IgD-negative memory B cell (primary cell): ENCODE measurements at regions not wholly inside any gene's neighbourhood (a gene's known extent, or its start where the extent isn't known, plus 50 kb on each side); places are given as distances from the start of the nearest gene placed in this dataset.

ENCODE experiments used
- H3K27ac Mint-ChIP-seq, 3 donors: one replicate each; pipeline ENCODE4 v1.8.0; 2020 to 2022; ENCODE audit warnings: mild to moderate bottlenecking in 3 of 3, mixed read lengths in 3 of 3, moderate library complexity in 1 of 3
- H3K27me3 Mint-ChIP-seq: one replicate; pipeline ENCODE4 v1.8.0; 2021; ENCODE audit warnings: mixed read lengths
- H3K36me3 Mint-ChIP-seq: one replicate; pipeline ENCODE4 v1.8.0; 2020; ENCODE audit warnings: mild to moderate bottlenecking, mixed read lengths
- H3K4me1 Mint-ChIP-seq, 3 donors: one replicate each; pipeline ENCODE4 v1.8.0; 2020 to 2022; ENCODE audit warnings: mixed read lengths in 3 of 3, mild to moderate bottlenecking in 1 of 3
- H3K4me3 Mint-ChIP-seq, 4 donors: one replicate each; pipeline ENCODE4 v1.8.0; 2020 to 2022; ENCODE audit warnings: mild to moderate bottlenecking in 4 of 4, mixed read lengths in 4 of 4, moderate library complexity in 3 of 4
- H3K9me3 Mint-ChIP-seq, 3 donors: one replicate each; pipeline ENCODE4 v1.8.0; 2020 to 2021; ENCODE audit warnings: mixed read lengths in 3 of 3, mild to moderate bottlenecking in 1 of 3

DNA sequence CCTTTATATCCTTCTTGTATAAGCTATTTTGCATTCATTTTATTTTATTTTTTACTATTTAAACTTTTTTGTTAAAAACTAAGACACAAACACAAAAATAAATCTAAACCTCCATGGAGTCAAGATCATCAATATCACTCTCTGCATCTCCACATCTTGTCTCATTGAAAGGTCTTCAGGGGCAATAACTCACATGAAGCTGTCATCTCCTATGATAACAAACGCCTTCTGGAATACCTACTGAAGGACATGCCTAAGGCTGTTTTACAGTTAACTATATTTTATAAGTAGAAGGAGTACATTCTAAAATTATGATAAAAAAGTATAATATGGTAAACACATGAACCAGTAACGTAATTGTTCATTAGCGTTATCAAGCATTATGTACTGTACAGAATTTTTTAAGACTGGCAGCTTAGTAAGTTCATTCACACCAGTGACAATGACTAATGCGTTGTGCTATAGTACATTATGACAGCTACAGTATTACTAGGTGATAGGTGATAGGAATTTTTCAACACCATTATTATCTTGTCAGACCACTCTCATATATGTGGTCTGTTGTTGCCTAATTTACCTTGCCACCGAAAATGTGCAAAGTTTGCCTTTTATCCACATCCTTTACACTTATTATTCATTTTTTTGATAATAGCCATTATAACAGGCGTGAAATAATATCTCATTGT, 390.7 kb upstream of the SLITRK1 start:
- Mint-ChIP-seq H3K4me3 (no peak overlapping the region), H3K27ac (no peak overlapping the region), H3K36me3 (no peaks in the 10 kb centered on the region), H3K27me3 (no peaks in the 10 kb centered on the region), H3K9me3 (peaks cover 0 to 12% (median 0%) of the 10 kb centered on the region in 3 donors), H3K4me1 (no peaks in the 10 kb centered on the region)

DNA sequence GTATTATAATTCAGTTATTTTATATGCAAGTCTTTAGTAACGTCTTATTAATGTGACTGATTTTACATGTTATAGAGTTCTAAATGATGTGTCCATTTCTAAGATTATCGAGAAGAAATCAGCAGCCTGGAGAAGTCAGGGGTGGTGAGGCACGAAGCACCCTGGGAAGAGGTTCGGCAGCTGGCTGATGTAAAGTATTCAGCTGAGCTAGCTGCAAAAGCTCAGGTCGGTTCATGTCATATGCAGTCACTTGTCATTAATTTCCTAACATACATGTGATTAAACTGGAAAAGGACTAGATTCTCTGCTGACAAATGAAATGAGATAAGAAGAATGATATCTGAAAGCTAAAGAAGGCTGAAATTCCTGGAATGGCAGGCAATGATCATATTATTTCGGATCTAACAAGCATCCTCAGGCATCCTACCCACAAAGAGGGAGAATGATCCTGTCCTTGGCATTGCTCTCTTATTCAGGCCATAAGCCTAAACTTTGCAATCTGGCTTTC, 383.0 kb upstream of the SLITRK1 start:
- no peaks in the 10 kb centered on the region for H3K27me3 Mint-ChIP-seq

DNA sequence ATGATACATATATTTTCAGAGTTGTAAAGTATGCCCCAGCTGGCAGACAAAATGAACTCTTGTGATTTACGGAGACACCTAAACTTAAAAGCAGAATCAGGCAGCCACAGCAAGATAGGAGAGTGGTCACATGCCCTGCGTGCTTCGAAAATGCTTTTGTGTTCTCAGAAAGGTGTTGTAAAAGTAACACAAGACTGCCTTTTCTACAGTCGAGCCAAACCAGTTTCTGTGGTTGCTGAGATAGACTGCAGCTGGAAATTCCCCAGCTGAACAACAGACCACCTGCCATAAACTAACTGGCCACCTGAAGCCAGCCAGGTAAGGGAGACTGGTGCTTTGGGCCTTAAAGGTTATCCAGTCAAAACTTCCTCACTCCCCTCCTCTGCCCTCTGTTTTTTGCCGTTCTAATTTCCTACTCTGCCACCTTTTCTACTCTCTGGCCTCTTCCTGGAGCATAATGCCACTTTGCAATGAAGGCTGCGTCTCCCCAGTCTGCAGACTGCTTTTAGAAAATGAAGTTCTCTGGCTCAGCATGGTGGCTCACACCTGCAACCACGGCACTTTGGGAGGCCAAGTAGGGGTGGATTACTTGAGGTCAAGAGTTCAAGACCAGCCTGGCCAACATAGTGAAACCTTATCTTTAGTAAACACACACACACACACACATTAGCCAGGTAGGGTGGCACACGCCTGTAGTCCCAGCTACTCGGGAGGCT, 381.2 kb upstream of the SLITRK1 start:
- Mint-ChIP-seq H3K9me3 (peaks cover 0 to 6% (median 6%) of the 10 kb centered on the region in 3 donors), H3K27ac (no peak overlapping the region), H3K4me3 (no peak overlapping the region), H3K36me3 (no peaks in the 10 kb centered on the region), H3K27me3 (no peaks in the 10 kb centered on the region), H3K4me1 (no peaks in the 10 kb centered on the region)

More for the DNA sequence above, 383.0 kb upstream of the SLITRK1 start:
- Mint-ChIP-seq H3K4me1 (no peaks in the 10 kb centered on the region), H3K36me3 (no peaks in the 10 kb centered on the region), H3K4me3 (no peak overlapping the region), H3K27ac (no peak overlapping the region), H3K9me3 (peaks cover 0 to 9% (median 6%) of the 10 kb centered on the region in 3 donors)

DNA sequence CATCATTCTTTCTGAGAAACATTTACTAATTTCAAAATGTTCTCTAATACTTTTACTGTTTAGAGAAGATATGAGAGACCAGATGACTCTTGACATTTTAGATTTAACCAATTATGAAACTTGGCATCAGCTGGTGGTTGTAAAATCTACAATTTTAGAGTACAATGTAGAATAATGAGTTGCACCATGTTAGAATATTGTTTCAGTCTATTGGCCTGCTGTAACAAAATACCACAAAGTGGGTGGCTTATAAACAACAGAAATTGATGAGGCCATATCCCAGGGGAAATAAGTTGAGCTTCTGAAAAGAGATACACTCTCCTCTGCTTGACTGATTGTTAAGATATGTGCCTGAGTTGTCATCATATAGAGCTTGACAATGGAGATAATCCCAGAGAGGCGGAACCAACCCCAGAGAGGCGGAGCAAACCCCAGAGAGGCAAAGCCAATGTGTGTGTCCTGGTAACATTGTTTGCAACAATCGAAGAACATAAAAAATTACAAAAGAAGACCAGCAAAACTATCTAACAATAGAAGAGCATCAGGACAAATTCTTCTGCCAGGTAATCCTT, 373.0 kb upstream of the SLITRK1 start:
- H3K27ac Mint-ChIP-seq, result no peak overlapping the region
- H3K9me3 Mint-ChIP-seq, result peaks cover 0 to 5% (median 4%) of the 10 kb centered on the region in 3 donors
- H3K36me3 Mint-ChIP-seq, result no peaks in the 10 kb centered on the region
- H3K4me3 Mint-ChIP-seq, result no peak overlapping the region
- no peaks in the 10 kb centered on the region for H3K4me1 Mint-ChIP-seq
- no peaks in the 10 kb centered on the region for H3K27me3 Mint-ChIP-seq

DNA sequence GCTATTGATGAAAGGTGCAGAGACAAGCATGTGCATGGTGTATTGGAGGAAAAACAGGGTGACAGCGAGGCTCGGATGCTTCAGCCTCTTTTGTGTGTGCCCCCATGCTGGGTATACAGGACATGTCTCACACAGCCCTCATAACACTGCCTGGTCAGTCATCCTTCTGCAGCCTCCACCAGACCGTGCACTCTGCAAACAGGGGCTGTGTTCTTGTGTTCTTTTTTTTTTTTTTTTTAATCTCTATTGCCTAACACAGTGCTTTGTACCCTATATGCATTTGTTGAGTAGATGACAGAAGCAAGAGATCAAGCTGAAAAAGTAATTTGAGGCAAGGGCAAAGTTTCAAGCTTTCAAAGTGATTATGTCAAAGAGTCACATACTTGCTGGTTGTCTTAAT, 367.2 kb upstream of the SLITRK1 start:
- H3K9me3 Mint-ChIP-seq, result peaks cover 0 to 4% (median 4%) of the 10 kb centered on the region in 3 donors
- no peaks in the 10 kb centered on the region for H3K27me3 Mint-ChIP-seq
- no peaks in the 10 kb centered on the region for H3K4me1 Mint-ChIP-seq
- H3K4me3 Mint-ChIP-seq, result no peak overlapping the region
- H3K36me3 Mint-ChIP-seq, result no peaks in the 10 kb centered on the region
- H3K27ac Mint-ChIP-seq, result no peak overlapping the region

DNA sequence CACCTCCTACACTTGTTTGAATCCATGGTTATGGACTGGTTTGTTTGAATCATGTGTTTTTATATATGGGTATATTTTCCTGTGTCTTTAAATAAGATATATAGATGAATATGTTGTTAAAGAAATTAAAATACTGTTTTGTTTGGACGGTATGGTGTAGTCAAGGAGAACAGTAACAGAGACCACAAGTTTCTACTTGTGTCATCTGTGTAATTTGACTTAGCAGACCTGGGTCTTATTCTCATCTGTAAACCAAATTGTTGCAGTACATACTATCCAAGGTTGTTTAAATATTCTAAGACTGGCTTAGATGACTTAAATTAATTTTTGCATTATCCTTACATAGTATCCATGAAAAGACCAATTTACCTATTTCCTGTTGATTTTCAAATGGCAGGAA, 361.1 kb upstream of the SLITRK1 start:
- peaks cover 0 to 2% (median 0%) of the 10 kb centered on the region in 3 donors for H3K9me3 Mint-ChIP-seq
- H3K36me3 Mint-ChIP-seq, result no peaks in the 10 kb centered on the region
- no peak overlapping the region for H3K4me3 Mint-ChIP-seq
- no peaks in the 10 kb centered on the region for H3K4me1 Mint-ChIP-seq
- no peaks in the 10 kb centered on the region for H3K27me3 Mint-ChIP-seq
- no peak overlapping the region for H3K27ac Mint-ChIP-seq

DNA sequence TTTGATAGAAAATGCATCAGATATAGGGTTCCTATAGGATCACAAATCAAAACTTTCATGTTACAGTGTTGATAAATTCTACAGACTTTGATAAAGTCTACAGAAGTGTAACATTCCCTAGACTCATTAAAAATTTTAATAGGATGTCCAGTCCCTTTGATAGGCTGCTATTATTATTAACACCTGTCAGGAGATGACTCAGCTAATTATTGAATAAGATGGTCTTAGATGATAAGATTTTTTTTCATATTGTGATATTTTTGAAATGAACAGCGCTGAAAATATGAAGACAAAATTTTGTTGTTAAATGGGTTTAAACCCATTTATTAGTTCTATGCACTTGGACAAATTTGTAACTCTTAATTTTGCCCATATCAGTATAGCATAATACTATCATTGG, 356.8 kb upstream of the SLITRK1 start:
- H3K27me3 Mint-ChIP-seq, result no peaks in the 10 kb centered on the region
- peaks cover 0 to 2% (median 0%) of the 10 kb centered on the region in 3 donors for H3K9me3 Mint-ChIP-seq
- H3K4me3 Mint-ChIP-seq, result no peak overlapping the region
- H3K4me1 Mint-ChIP-seq, result no peaks in the 10 kb centered on the region
- no peak overlapping the region for H3K27ac Mint-ChIP-seq
- H3K36me3 Mint-ChIP-seq, result no peaks in the 10 kb centered on the region

DNA sequence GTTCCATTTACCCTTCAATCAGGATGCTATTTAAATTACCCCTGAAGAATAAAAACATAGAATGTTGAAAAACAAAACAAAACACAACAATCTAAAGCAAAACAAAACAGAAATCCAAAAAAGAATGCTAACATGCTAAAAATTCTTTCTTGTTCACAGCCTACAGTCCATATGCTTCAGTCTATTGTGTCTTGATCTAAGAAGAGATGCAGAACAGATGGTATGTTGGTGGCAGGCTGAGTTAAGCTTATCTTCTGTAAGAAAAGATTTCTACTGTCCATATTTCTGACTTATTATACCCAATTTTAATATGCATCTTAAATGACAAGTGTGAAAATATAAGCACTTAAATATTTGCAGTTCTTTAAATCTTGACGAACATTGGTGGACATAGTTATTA, 356.1 kb upstream of the SLITRK1 start:
- H3K4me1 Mint-ChIP-seq, result no peaks in the 10 kb centered on the region
- no peaks in the 10 kb centered on the region for H3K36me3 Mint-ChIP-seq
- no peak overlapping the region for H3K27ac Mint-ChIP-seq
- peaks cover 0 to 2% (median 0%) of the 10 kb centered on the region in 3 donors for H3K9me3 Mint-ChIP-seq
- H3K27me3 Mint-ChIP-seq, result no peaks in the 10 kb centered on the region
- H3K4me3 Mint-ChIP-seq, result no peak overlapping the region

DNA sequence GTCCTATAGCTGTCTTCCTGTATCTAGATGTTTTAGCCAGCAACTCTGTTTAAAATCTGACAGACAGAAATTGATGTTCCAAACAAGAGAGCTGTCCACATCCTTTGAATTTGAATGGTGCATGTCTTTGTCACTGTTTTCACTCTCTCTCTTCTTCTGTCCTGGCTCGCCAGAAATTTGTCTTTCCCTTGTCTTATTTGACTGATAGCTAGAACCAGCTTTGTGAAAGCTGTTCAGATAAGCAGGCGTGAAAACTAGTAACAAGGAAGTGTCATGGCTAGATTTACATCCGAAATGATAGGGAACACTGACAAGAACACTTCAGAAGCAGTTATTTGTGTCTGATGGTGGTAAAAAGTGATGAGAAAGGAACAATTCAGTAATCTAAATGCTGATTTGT, 354.9 kb upstream of the SLITRK1 start:
- Mint-ChIP-seq H3K4me3 (no peak overlapping the region), H3K27ac (no peak overlapping the region)

DNA sequence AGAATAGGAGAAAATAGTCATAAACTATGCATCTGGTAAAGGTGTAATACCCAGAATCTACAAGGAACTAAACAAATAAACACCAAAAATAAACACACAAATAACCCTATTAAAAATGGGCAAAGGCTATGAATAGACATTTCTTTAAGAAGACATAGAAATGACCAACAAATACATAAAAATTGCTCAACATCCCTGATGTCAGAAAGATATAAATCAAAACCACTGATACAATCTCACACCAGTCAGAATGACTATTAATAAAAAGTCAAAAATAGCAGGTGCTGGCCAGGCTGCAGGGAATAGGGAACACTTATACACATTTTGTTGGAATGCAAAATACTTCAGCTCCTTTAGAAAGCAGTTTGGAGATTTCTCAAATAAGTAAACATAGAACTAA, 352.1 kb upstream of the SLITRK1 start:
- Mint-ChIP-seq H3K9me3 (no peaks in the 10 kb centered on the region), H3K4me1 (no peaks in the 10 kb centered on the region), H3K27ac (no peak overlapping the region), H3K4me3 (no peak overlapping the region), H3K27me3 (no peaks in the 10 kb centered on the region), H3K36me3 (peaks cover 1% of the 10 kb centered on the region)

More for the DNA sequence above, 354.9 kb upstream of the SLITRK1 start:
- Mint-ChIP-seq H3K9me3 (peaks cover 0 to 2% (median 0%) of the 10 kb centered on the region in 3 donors), H3K4me1 (no peaks in the 10 kb centered on the region), H3K36me3 (no peaks in the 10 kb centered on the region), H3K27me3 (no peaks in the 10 kb centered on the region)

DNA sequence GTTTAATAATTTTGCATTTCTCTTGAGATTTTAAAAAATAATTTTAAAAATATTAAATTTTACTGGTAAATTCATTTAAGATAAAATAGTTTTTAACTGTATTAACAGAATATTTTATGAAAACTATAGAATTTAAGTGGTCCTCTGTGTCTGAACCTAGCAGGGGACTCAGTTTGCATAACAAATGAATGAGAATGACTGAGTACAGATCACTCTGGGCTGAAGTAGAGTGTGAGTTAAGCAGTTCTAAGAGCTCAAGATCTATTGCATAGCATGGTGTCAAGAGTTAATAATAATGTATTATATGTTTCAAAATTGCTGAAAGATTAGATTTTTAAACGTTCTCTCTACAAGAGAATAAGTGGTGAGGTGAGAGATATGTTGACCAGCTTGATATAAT, 348.3 kb upstream of the SLITRK1 start:
- peaks cover 0 to 11% (median 0%) of the 10 kb centered on the region in 3 donors for H3K9me3 Mint-ChIP-seq
- H3K27ac Mint-ChIP-seq, result no peak overlapping the region
- H3K4me3 Mint-ChIP-seq, result no peak overlapping the region
- no peaks in the 10 kb centered on the region for H3K4me1 Mint-ChIP-seq
- peaks cover 1% of the 10 kb centered on the region for H3K36me3 Mint-ChIP-seq
- no peaks in the 10 kb centered on the region for H3K27me3 Mint-ChIP-seq

DNA sequence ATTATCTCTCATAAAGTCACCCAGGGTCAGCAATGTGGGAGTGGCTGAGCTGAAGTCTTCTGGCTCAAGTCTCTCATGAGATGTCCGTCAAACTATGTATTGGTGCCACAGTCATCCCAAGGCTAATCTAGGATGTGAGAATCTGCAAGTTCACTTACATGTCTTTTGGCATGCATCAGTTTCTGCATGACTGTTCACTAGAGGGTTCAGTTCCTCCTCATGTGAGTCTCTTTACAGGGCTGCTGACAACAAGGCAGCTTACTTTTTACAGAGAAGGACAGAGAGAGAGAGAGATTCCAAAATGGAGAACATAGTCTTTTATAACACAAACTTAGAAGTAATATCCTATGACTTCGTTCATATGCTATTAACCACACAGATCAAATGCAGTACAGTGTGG, 328.8 kb upstream of the SLITRK1 start:
- Mint-ChIP-seq H3K27me3 (no peaks in the 10 kb centered on the region), H3K4me1 (no peaks in the 10 kb centered on the region), H3K9me3 (peaks cover 0 to 4% (median 3%) of the 10 kb centered on the region in 3 donors), H3K36me3 (no peaks in the 10 kb centered on the region), H3K4me3 (no peak overlapping the region), H3K27ac (no peak overlapping the region)

DNA sequence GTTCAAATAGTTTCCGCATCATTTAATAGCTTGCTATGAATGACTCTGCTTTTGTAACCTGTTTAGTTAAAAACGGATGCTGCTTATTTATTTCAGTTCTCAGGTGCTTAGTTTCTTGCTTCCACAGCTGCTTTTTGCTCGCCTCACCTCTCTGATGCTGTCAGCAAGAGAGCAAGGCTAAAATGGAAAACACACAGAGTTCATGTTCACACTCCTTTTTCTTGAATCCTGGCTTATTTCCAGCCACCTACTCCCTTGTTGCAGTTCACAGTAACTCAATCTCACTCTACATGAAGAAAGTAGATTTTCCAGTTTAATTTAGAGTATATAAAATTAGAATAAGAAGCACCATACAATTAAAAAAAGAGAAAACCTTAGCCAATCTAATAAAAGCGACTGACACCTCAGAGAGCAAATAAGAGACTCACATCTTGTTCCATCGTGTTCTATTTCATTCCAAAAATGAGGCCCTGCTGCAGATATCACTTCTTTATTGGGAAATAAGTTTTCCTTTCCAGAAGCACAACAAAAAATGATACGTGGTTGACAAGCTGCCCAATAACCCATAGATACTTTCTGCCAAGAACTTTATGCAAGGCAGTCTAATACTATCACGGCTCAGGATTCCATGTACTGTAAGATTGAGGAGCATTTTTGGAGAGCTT, 326.1 kb upstream of the SLITRK1 start:
- no peaks in the 10 kb centered on the region for H3K36me3 Mint-ChIP-seq
- H3K4me1 Mint-ChIP-seq, result no peaks in the 10 kb centered on the region
- no peaks in the 10 kb centered on the region for H3K27me3 Mint-ChIP-seq
- no peak overlapping the region for H3K4me3 Mint-ChIP-seq
- H3K27ac Mint-ChIP-seq, result peak overlapping the region in 1 of 3 donors; percentile 26
- peaks cover 0 to 10% (median 3%) of the 10 kb centered on the region in 3 donors for H3K9me3 Mint-ChIP-seq

DNA sequence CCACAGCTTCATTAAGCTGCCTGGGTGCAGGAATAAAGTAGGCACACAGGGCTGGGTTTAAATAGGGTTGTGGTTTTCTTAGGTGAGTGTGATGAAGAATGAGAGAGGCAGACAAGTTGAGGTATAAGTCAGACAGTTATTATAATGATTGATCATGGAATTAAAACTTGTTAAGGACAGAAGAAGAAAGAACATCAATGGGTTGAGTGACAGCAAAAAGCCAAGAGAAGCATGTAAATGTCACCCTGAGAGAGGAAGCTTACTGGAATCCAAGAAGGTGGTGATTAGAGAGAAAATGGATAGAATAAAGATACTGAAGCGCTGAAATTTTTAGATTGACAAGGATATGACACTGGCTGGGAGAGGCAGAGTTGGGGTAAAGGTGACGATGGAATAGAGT, 325.2 kb upstream of the SLITRK1 start:
- Mint-ChIP-seq H3K27ac (no peak overlapping the region), H3K4me3 (no peak overlapping the region), H3K4me1 (no peaks in the 10 kb centered on the region), H3K27me3 (no peaks in the 10 kb centered on the region), H3K36me3 (no peaks in the 10 kb centered on the region), H3K9me3 (peaks cover 0 to 6% (median under 1%) of the 10 kb centered on the region in 3 donors)

DNA sequence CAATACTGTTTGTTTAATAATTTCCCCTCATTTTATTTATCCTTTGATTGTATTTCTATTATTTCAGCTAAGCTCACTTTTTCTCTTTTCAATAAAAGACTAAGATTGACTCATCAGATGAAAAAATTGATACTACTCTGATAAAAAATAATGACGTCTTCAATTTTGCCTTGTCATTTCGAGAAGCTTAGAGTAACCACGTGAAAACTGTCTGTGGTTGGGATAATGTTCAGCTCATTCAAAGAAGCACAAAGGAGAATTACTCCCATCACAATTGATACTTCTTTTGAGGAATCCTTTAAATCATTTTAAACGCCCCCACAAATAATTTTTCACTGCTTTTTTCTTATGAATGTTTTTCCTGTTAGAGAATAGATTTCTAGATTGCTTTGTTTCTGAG, 318.7 kb upstream of the SLITRK1 start:
- peaks cover 0 to 2% (median 0%) of the 10 kb centered on the region in 3 donors for H3K4me1 Mint-ChIP-seq
- no peaks in the 10 kb centered on the region for H3K36me3 Mint-ChIP-seq
- peaks cover 0 to 14% (median 4%) of the 10 kb centered on the region in 3 donors for H3K9me3 Mint-ChIP-seq
- no peak overlapping the region for H3K4me3 Mint-ChIP-seq
- no peaks in the 10 kb centered on the region for H3K27me3 Mint-ChIP-seq
- H3K27ac Mint-ChIP-seq, result no peak overlapping the region
